ENCODE measurements at regions not wholly inside any gene's neighbourhood (a gene's known extent, or its start where the extent isn't known, plus 50 kb on each side); places are given as distances from the start of the nearest gene placed in this dataset.

DNA sequence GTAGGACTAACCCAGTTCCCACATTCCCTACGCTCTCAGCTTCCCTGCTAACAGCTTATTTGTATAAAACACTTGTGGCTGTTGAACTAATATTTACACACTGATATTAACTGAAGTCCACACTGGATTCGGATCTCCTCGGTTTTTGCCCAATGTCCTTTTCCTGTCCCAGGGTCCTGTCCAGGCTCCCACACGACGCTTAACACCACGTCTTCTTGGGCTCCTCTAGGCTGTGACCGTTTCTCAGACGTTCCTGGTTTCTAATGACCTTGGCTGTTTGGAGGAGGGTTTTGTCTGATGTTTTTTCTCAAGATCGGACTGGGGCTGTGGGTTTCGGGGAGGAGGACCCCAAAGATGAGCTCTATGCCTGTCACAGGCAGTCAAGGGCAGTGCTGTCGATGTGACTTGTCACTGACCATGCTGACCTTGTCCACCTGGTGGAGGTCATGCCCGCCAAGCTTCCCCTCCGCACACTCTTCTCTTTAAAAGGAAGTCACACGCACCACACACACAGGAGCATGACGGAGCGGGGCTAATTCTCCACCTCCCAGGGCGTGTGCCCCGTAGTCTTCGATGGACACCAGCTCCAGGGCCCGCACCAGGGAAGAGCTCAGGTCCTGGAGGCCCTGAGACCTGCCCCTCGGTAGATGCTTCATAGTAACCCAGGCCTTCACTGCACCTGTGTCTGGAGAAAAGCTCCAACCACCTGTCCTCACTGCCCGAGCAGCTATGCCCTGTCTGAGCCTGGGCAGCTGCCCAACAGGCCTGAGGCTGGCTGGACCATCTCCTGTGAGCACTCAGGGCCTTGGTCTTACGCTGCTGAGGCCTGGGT is 72.0 kb downstream of the TTLL2 start:
- ChIA-PET CTCF (no interaction called here), POLR2A (no interaction called here)
- Mint-ChIP-seq H3K36me3 (ENCODE audit: low read depth) (no peaks in the 10 kb centered on the region), H3K4me1 (no peaks in the 10 kb centered on the region), H3K27me3 (peaks cover under 1% of the 10 kb centered on the region), H3K9me3 (no peaks in the 10 kb centered on the region), H3K27ac (no peak overlapping the region), H3K4me3 (no peak overlapping the region)
- TF ChIP-seq, protein P1, sequence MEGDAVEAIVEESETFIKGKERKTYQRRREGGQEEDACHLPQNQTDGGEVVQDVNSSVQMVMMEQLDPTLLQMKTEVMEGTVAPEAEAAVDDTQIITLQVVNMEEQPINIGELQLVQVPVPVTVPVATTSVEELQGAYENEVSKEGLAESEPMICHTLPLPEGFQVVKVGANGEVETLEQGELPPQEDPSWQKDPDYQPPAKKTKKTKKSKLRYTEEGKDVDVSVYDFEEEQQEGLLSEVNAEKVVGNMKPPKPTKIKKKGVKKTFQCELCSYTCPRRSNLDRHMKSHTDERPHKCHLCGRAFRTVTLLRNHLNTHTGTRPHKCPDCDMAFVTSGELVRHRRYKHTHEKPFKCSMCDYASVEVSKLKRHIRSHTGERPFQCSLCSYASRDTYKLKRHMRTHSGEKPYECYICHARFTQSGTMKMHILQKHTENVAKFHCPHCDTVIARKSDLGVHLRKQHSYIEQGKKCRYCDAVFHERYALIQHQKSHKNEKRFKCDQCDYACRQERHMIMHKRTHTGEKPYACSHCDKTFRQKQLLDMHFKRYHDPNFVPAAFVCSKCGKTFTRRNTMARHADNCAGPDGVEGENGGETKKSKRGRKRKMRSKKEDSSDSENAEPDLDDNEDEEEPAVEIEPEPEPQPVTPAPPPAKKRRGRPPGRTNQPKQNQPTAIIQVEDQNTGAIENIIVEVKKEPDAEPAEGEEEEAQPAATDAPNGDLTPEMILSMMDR (IDR thresholded peaks at IDR 0.05): no peak
- DNase-seq (no peak), ATAC-seq (ENCODE audit: low read depth) (no peak)
- intact Hi-C loops (cut with micrococcal nuclease): no loop called here

DNA sequence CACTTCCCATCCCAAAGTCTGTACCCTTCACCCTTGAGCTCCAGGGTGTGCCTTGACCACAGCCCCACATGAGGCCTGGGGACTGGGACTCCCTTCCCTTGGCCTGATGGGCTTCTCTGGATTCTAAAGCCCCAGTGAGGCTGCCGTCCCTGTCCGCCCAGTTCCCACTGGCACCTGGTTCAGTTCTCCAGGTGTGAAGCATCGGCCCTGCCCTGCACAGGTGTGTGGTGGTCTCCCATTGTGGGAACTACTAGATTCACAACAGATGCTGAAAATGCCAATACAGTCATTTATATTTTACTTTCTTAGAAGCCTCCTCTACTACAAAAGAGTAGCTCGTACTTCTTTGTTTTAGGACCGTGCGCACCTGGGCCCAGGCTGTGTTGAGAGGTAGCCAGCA is 72.8 kb downstream of the TTLL2 start:
- TF ChIP-seq, protein P1 (IDR thresholded peaks at IDR 0.05): no peak
- Mint-ChIP-seq H3K36me3 (ENCODE audit: low read depth) (no peaks in the 10 kb centered on the region), H3K27me3 (peaks cover 1% of the 10 kb centered on the region), H3K9me3 (no peaks in the 10 kb centered on the region), H3K4me3 (no peak overlapping the region), H3K4me1 (no peaks in the 10 kb centered on the region), H3K27ac (no peak overlapping the region)
- ChIA-PET POLR2A (no interaction called here), CTCF (no interaction called here)
- DNase-seq (no peak), ATAC-seq (ENCODE audit: low read depth) (no peak)
- intact Hi-C loops (cut with micrococcal nuclease): no loop called here

DNA sequence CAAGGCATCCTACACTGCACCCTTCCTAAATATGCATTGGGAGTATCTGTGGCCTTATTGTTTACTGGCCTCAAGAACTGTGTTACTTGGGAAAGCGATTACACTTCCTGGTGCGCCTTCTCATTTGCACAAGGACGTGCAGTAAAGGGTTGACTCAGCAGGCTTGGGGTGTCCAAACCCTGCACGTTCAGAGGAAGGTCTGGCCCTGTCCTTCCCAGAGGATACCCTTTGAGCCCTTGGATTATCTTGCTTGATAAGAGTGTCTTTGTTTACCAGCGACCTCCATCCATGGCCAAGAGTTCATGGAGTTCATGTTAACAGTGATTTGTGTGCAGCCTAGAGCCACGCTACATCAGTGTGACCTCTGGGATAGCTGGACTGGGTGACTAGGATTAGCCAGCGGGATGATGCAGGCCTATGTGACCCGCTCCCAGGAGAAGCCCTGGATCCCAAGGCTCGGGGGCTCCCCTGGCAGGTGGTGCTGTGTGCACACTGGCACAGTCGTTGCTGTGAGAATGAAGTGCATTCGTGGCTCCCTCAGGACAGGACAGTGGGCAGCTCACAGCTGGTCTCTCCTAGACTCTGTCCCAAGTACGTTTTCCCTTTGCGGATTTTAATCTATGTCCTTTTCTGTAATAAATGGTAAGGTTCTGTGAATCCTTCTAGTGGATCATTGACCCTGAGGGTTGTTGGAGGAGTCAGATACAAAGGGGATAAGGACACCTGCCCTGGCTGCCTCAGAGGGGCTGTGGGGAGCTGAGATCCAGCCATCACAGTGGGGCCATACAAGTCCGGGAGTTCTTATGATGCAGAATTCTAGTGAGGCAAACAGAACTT is 73.5 kb downstream of the TTLL2 start:
- DNase-seq (no peak), ATAC-seq (ENCODE audit: low read depth) (no peak)
- ChIA-PET CTCF (no interaction called here), POLR2A (no interaction called here)
- intact Hi-C loops (cut with micrococcal nuclease): no loop called here
- Mint-ChIP-seq H3K9me3 (no peaks in the 10 kb centered on the region), H3K36me3 (ENCODE audit: low read depth) (no peaks in the 10 kb centered on the region), H3K27ac (no peak overlapping the region), H3K4me1 (no peaks in the 10 kb centered on the region), H3K27me3 (peaks cover 1% of the 10 kb centered on the region), H3K4me3 (no peak overlapping the region)
- TF ChIP-seq, protein P1 (IDR thresholded peaks at IDR 0.05): no peak

DNA sequence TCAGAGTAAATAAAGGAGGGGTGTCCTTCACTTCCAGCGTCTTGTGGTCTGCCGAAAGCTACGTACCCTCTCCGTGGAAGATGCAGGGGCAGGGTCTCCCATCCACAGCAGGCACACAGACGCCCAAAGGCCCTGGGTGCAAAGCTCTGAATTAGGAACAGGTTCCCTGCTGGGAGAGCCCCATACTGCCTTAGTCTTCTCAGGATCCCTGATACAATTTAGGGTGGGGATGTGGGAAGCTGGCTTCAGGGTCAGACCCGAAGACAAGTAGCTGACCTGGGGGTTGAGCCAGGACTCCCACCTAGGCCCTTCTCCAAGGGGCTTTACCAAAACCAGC is 74.1 kb downstream of the TTLL2 start:
- DNase-seq (no peak), ATAC-seq (ENCODE audit: low read depth) (no peak)
- Mint-ChIP-seq H3K4me1 (no peaks in the 10 kb centered on the region), H3K4me3 (no peak overlapping the region), H3K36me3 (ENCODE audit: low read depth) (no peaks in the 10 kb centered on the region), H3K27ac (no peak overlapping the region), H3K9me3 (no peaks in the 10 kb centered on the region), H3K27me3 (peaks cover 1% of the 10 kb centered on the region)
- TF ChIP-seq, protein P1 (IDR thresholded peaks at IDR 0.05): no peak
- ChIA-PET POLR2A (no interaction called here), CTCF (no interaction called here)
- intact Hi-C loops (cut with micrococcal nuclease): no loop called here

DNA sequence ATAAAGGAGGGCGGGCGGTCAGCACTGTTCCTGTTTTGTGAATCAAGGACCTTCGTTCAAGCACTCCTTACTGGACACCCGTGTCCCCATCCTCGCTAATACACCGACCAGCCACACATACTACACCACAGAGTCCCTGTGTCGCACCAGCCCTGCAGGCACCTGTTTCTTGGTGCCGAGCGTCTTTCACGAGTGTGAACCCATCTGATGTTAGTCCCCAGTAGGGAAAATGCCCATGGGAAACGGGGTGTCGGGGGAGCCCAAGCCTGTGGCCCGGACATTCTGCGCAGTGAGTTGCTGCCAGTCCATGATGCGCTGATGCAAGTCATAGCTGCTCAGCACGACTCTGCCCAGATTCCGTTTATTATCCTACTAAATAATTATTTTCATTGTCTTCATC is 74.7 kb downstream of the TTLL2 start:
- no peak overlapping the region for H3K27ac Mint-ChIP-seq
- POLR2A ChIA-PET: no interaction called here

More for the DNA sequence above, 74.7 kb downstream of the TTLL2 start:
- DNase-seq: no peak
- CTCF ChIA-PET: no interaction called here
- TF ChIP-seq, protein P1 (IDR thresholded peaks at IDR 0.05): no peak
- Mint-ChIP-seq H3K4me3 (no peak overlapping the region), H3K36me3 (ENCODE audit: low read depth) (no peaks in the 10 kb centered on the region), H3K9me3 (no peaks in the 10 kb centered on the region), H3K27me3 (peaks cover 1% of the 10 kb centered on the region), H3K4me1 (no peaks in the 10 kb centered on the region)
- ATAC-seq (ENCODE audit: low read depth): no peak
- intact Hi-C loops (cut with micrococcal nuclease): no loop called here

Measured in activated B cell treated with CpG ODN at 0.5 μM for 24 hours (primary cell).